ENCODE measurements at regions not wholly inside any gene's neighbourhood (a gene's known extent, or its start where the extent isn't known, plus 50 kb on each side); places are given as distances from the start of the nearest gene placed in this dataset.

GRCh38 chr1:30615076-30615795, 108.1 kb downstream of the MATN1 start:
- Histone ChIP-seq H2AFZ (ENCODE audit: low read length) (no peak overlapping the region), H3K9ac (ENCODE audit: insufficient read depth, low read depth, low read length) (no peak overlapping the region), H3K27ac (ENCODE audit: extremely low read length, insufficient read depth, low read length) (no peak overlapping the region), H3K4me3 (replicated peaks in 1 of 3; ENCODE audit: insufficient read depth in 1 of 3, low read depth in 2 of 3, low read length in 3 of 3) (no peak overlapping the region), H3K36me3 (replicated peaks in 1 of 2; ENCODE audit: control insufficient read depth in 1 of 2, insufficient read depth in 2 of 2, low read length in 2 of 2) (no peaks in the 10 kb centered on the region), H3K79me2 (ENCODE audit: insufficient read depth, low read length) (no peaks in the 10 kb centered on the region), H3K4me1 (ENCODE audit: insufficient read depth, low read length) (no peaks in the 10 kb centered on the region), H3K27me3 (ENCODE audit: control insufficient read depth in 1 of 2, insufficient read depth in 2 of 2, low read length in 2 of 2) (peaks cover 3 to 13% of the 10 kb centered on the region in 2 experiments; a peak in 2 of 5 replicates), H3K4me2 (ENCODE audit: low read depth, low read length) (no peak overlapping the region), H4K20me1 (ENCODE audit: insufficient read depth, low read length) (no peaks in the 10 kb centered on the region), H3K9me3 (ENCODE audit: low read length) (no peaks in the 10 kb centered on the region)
- BruUV-seq (replicated peaks), result no TSS peak
- TF ChIP-seq ZNF501 (CRISPR knock-in tag; IDR thresholded peaks at IDR 0.05), result no peak
- no peak for TF ChIP-seq RFXANK (CRISPR knock-in tag; IDR thresholded peaks at IDR 0.05)
- TF ChIP-seq CBX2 (IDR thresholded peaks at IDR 0.05; ENCODE audit: low read depth, low read length), result no peak
- TF ChIP-seq CBX2 (CRISPR knock-in tag; IDR thresholded peaks at IDR 0.05; ENCODE audit: low read depth), result no peak
- TF ChIP-seq CTCF (CRISPR knock-in tag; IDR thresholded peaks at IDR 0.05), result no peak
- TF ChIP-seq, protein P1, sequence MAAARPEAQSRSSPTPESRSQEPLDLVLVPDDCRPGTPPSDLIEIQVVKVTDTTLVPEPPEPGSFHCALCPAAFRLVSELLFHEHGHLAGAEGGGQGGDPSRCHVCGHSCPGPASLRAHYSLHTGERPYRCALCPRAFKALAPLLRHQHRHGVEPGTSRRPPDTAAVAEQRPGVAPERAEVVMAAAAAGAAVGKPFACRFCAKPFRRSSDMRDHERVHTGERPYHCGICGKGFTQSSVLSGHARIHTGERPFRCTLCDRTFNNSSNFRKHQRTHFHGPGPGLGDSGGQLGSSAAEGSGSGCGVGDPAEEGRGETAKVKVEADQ (CRISPR knock-in tag; IDR thresholded peaks at IDR 0.05; ENCODE audit: borderline replicate concordance), result no peak
- TF ChIP-seq ZZZ3 (CRISPR knock-in tag; IDR thresholded peaks at IDR 0.05; ENCODE audit: borderline replicate concordance), result no peak
- no peak for TF ChIP-seq TBX2 (CRISPR knock-in tag; IDR thresholded peaks at IDR 0.05; ENCODE audit: borderline replicate concordance)
- TF ChIP-seq FOSL2 (CRISPR knock-in tag; IDR thresholded peaks at IDR 0.05), result no peak
- no peak for TF ChIP-seq RELA (CRISPR knock-in tag; IDR thresholded peaks at IDR 0.05)
- no peak for TF ChIP-seq ARNT (IDR thresholded peaks at IDR 0.05)
- TF ChIP-seq EED (CRISPR knock-in tag; IDR thresholded peaks at IDR 0.05), result no peak
- no peak for TF ChIP-seq DNMT3B (CRISPR knock-in tag; conservative IDR thresholded peaks at IDR 0.05)
- TF ChIP-seq JUN (CRISPR knock-in tag; IDR thresholded peaks at IDR 0.05), result no peak
- TF ChIP-seq SMAD9 (CRISPR knock-in tag; IDR thresholded peaks at IDR 0.05), result no peak
- no peak for TF ChIP-seq ZNF609 (CRISPR knock-in tag; IDR thresholded peaks at IDR 0.05; ENCODE audit: borderline replicate concordance)
- TF ChIP-seq NFE2L1 (CRISPR knock-in tag; IDR thresholded peaks at IDR 0.05; ENCODE audit: borderline replicate concordance), result no peak
- POLR2A ChIA-PET, result no interaction called here
- 48% methylated on average over 2 of the region's 3 CpGs for WGBS (ENCODE audit: low lambda C conversion rate)
- DNase-seq (ENCODE audit: low spot score) (no peak), FAIRE-seq (no peak), ATAC-seq (no peak)
- in situ Hi-C loops (cut with HindIII; ENCODE audit: extremely low pct_ligation_motif_present, low pct_unique_long_range_greater_than_20kb), result no loop called here
- CTCF ChIA-PET (ENCODE audit: low intra/inter-chr PET ratio, low total read pairs), result no interaction called here
- intact Hi-C loops (cut with micrococcal nuclease; ENCODE audit: unreplicated experiment), result no loop called here
